ENCODE measurements at regions not wholly inside any gene's neighbourhood (a gene's known extent, or its start where the extent isn't known, plus 50 kb on each side); places are given as distances from the start of the nearest gene placed in this dataset.

GRCh38 chr15:45802140-45802539 is 167.3 kb downstream of the SQOR start:
- Histone ChIP-seq H3K79me2 (ENCODE audit: low read length) (no peaks in the 10 kb centered on the region), H3F3A (ENCODE audit: low read length, unreplicated experiment) (no peaks in the 10 kb centered on the region), H3K36me3 (ENCODE audit: low read depth, low read length) (no peaks in the 10 kb centered on the region), H3K9ac (ENCODE audit: low read length) (no peak overlapping the region), H3K27ac (ENCODE audit: low read length) (peak overlapping the region; percentile 18; the same call in 1 of the 2 replicates), H3K4me2 (ENCODE audit: low read length) (peak overlapping the region; percentile 68), H3K9me3 (ENCODE audit: low read length) (no peaks in the 10 kb centered on the region), H3K4me1 (ENCODE audit: insufficient read depth, low read length) (0 out of 2 replicates have a peak, but pooled peaks cover 12% of the 10 kb centered on the region), H3K27me3 (ENCODE audit: low read length) (no peaks in the 10 kb centered on the region), H4K20me1 (ENCODE audit: low read length) (no peaks in the 10 kb centered on the region), H3K4me3 (ENCODE audit: low read length) (no peak overlapping the region), H3K9me2 (replicated peaks; ENCODE audit: low read length) (no peaks in the 10 kb centered on the region), H2AFZ (ENCODE audit: low read length) (0 out of 2 replicates have a peak overlapping the region, but pooled peaks have one; percentile 19)
- BruUV-seq (replicated peaks), result no TSS peak
- TF ChIP-seq EZH2phosphoT487 (IDR thresholded peaks at IDR 0.05; ENCODE audit: borderline replicate concordance, low read length) (no peak), CTCF (conservative IDR thresholded peaks at IDR 0.05; ENCODE audit: low read depth, low read length) (no peak; the same call in 1 of the 2 replicates), EZH2 (IDR thresholded peaks at IDR 0.05; ENCODE audit: low read length, unreplicated experiment) (no peak)
- intact Hi-C loops (cut with micrococcal nuclease), result loop anchor here (1.0 to 2.0 kb wide), 2 partner anchors 49 to 287 kb away; no protein-coding TSS in a partner anchor
- ChIA-PET CTCF (interaction anchor here (0.7 kb wide), 1 partner anchor 86 kb away, joined by 3 read pairs; no protein-coding TSS in a partner anchor), POLR2A (ENCODE audit: unreplicated experiment) (interaction anchor here (0.6 kb wide), 2 partner anchors 10 to 501 kb away, joined by 3 read pairs; no protein-coding TSS in a partner anchor)
- ATAC-seq, result peak; percentile 74
- DNase-seq, result peak; percentile 56

GRCh38 chr15:45804028-45804427 is 169.2 kb downstream of the SQOR start:
- no peak overlapping the region for H3K27ac ChIP-seq (ENCODE audit: low read length)
- BruUV-seq (replicated peaks), result no TSS peak
- H3K9ac ChIP-seq (ENCODE audit: low read length), result no peak overlapping the region
- H4K20me1 ChIP-seq (ENCODE audit: low read length), result no peaks in the 10 kb centered on the region
- ChIA-PET CTCF (no interaction called here), POLR2A (ENCODE audit: unreplicated experiment) (no interaction called here)
- no peak overlapping the region for H3K4me3 ChIP-seq (ENCODE audit: low read length)
- no peak for DNase-seq
- no peaks in the 10 kb centered on the region for H3K27me3 ChIP-seq (ENCODE audit: low read length)
- no peak for TF ChIP-seq EZH2 (IDR thresholded peaks at IDR 0.05; ENCODE audit: low read length, unreplicated experiment)
- H3K9me3 ChIP-seq (ENCODE audit: low read length), result no peaks in the 10 kb centered on the region
- no peaks in the 10 kb centered on the region for H3K9me2 ChIP-seq (replicated peaks; ENCODE audit: low read length)
- no peak overlapping the region for H2AFZ ChIP-seq (ENCODE audit: low read length)
- intact Hi-C loops (cut with micrococcal nuclease), result no loop called here
- no peaks in the 10 kb centered on the region for H3K36me3 ChIP-seq (ENCODE audit: low read depth, low read length)
- no peaks in the 10 kb centered on the region for H3K79me2 ChIP-seq (ENCODE audit: low read length)
- H3K4me2 ChIP-seq (ENCODE audit: low read length), result no peak overlapping the region
- no peaks in the 10 kb centered on the region for H3F3A ChIP-seq (ENCODE audit: low read length, unreplicated experiment)
- 0 out of 2 replicates have a peak, but pooled peaks cover 12% of the 10 kb centered on the region for H3K4me1 ChIP-seq (ENCODE audit: insufficient read depth, low read length)
- no peak for ATAC-seq

GRCh38 chr15:45810201-45810600 is 175.4 kb downstream of the SQOR start:
- intact Hi-C loops (cut with micrococcal nuclease), result no loop called here
- BruUV-seq (replicated peaks), result no TSS peak

More at GRCh38 chr15:45810201-45810600, 175.4 kb downstream of the SQOR start:
- ATAC-seq (no peak), DNase-seq (no peak)
- Histone ChIP-seq H3K4me2 (ENCODE audit: low read length) (no peak overlapping the region), H2AFZ (ENCODE audit: low read length) (no peak overlapping the region), H3K9me2 (replicated peaks; ENCODE audit: low read length) (no peaks in the 10 kb centered on the region), H3K27me3 (ENCODE audit: low read length) (no peaks in the 10 kb centered on the region), H3K9me3 (ENCODE audit: low read length) (no peaks in the 10 kb centered on the region), H3K27ac (ENCODE audit: low read length) (no peak overlapping the region), H3K9ac (ENCODE audit: low read length) (no peak overlapping the region), H3K36me3 (ENCODE audit: low read depth, low read length) (no peaks in the 10 kb centered on the region), H3F3A (ENCODE audit: low read length, unreplicated experiment) (no peaks in the 10 kb centered on the region), H3K79me2 (ENCODE audit: low read length) (no peaks in the 10 kb centered on the region), H4K20me1 (ENCODE audit: low read length) (no peaks in the 10 kb centered on the region), H3K4me1 (ENCODE audit: insufficient read depth, low read length) (no peaks in the 10 kb centered on the region), H3K4me3 (ENCODE audit: low read length) (no peak overlapping the region)
- ChIA-PET POLR2A (ENCODE audit: unreplicated experiment) (no interaction called here), CTCF (no interaction called here)
- TF ChIP-seq EZH2phosphoT487 (IDR thresholded peaks at IDR 0.05; ENCODE audit: borderline replicate concordance, low read length), result no peak
- TF ChIP-seq EZH2 (IDR thresholded peaks at IDR 0.05; ENCODE audit: low read length, unreplicated experiment), result no peak
- no peak for TF ChIP-seq CTCF (conservative IDR thresholded peaks at IDR 0.05; ENCODE audit: low read depth, low read length)

Data from PC-3 (cell line).